Liver (tissue), 8 donors: ENCODE measurements at regions not wholly inside any gene's neighbourhood (a gene's known extent, or its start where the extent isn't known, plus 50 kb on each side); places are given as distances from the start of the nearest gene placed in this dataset.

Source experiments
- DNase-seq: peaks from one replicate; pipeline ENCODE4 v3.0.0-alpha.2; 2017; ENCODE audit warnings: low spot score
- H3K27ac ChIP-seq, 2 donors: one replicate each; pipeline ENCODE4 v1.7.0; 2013; ENCODE audit warnings: inconsistent platforms in 2 of 2, low read length in 2 of 2, control low read depth in 1 of 2, low read depth in 1 of 2, mild to moderate bottlenecking in 1 of 2
- H3K27me3 ChIP-seq, 4 donors: one replicate each; pipeline versions ENCODE4 v1.6.1 to v1.7.0; 2013; ENCODE audit warnings: low read length in 3 of 4, inconsistent platforms in 1 of 4, mild to moderate bottlenecking in 1 of 4, moderate library complexity in 1 of 4; ENCODE audit not compliant: control insufficient read depth in 4 of 4, insufficient read depth in 4 of 4
- H3K36me3 ChIP-seq, 4 donors: one replicate each; pipeline versions ENCODE4 v1.6.1 to v1.7.0; 2013; ENCODE audit warnings: low read length in 3 of 4, mild to moderate bottlenecking in 3 of 4, low read depth in 1 of 4, moderate library complexity in 1 of 4; ENCODE audit not compliant: control insufficient read depth in 4 of 4, insufficient read depth in 3 of 4
- H3K4me1 ChIP-seq, 4 donors: one replicate each; pipeline versions ENCODE4 v1.6.1 to v1.7.0; 2013; ENCODE audit warnings: low read length in 3 of 4, mild to moderate bottlenecking in 3 of 4, moderate library complexity in 1 of 4; ENCODE audit not compliant: control insufficient read depth in 4 of 4, insufficient read depth in 4 of 4
- H3K4me3 ChIP-seq, 3 donors: one replicate each; pipeline versions ENCODE4 v1.6.1 to v1.7.0; 2013; ENCODE audit warnings: low read length in 3 of 3, control low read depth in 1 of 3, low read depth in 1 of 3, mild to moderate bottlenecking in 1 of 3
- H3K9ac ChIP-seq, 2 donors: one replicate each; pipeline ENCODE4 v1.7.0; 2013; ENCODE audit warnings: low read length in 2 of 2, mild to moderate bottlenecking in 2 of 2, moderate library complexity in 2 of 2, control low read depth in 1 of 2, low read depth in 1 of 2
- H3K9me3 ChIP-seq, 4 donors: one replicate each; pipeline versions ENCODE4 v1.6.1 to v1.7.0; 2013; ENCODE audit warnings: low read length in 3 of 4; ENCODE audit not compliant: control insufficient read depth in 4 of 4
- ATF3 ChIP-seq: IDR thresholded peaks from 2 replicates; pipeline ENCODE4 v1.6.1; 2016; ENCODE audit warnings: antibody characterized with exemption
- CTCF ChIP-seq: fragments of 150-350 bp; IDR thresholded peaks from 2 replicates; pipeline ENCODE4 v1.5.1; 2017; ENCODE audit warnings: improper control_type of control experiment, low read depth, low read length; ENCODE audit not compliant: missing input control
- EGR1 ChIP-seq, 2 donors: IDR thresholded peaks; 2 replicates each; pipeline ENCODE4 v1.6.1; 2016 to 2018; ENCODE audit warnings: antibody characterized with exemption in 2 of 2, low read depth in 2 of 2
- FOXA1 ChIP-seq: IDR thresholded peaks from 2 replicates; pipeline ENCODE4 v1.6.1; 2016; ENCODE audit warnings: antibody characterized with exemption
- FOXA2 ChIP-seq: IDR thresholded peaks from 2 replicates; pipeline ENCODE4 v1.6.1; 2016; ENCODE audit warnings: antibody characterized with exemption
- GABPA ChIP-seq, 2 donors: IDR thresholded peaks in 1 of 2; conservative IDR thresholded peaks in 1 of 2; 2 replicates each; pipeline ENCODE4 v1.6.1; 2016; ENCODE audit warnings: antibody characterized with exemption in 2 of 2, mild to moderate bottlenecking in 1 of 2, moderate library complexity in 1 of 2
- HNF4A ChIP-seq, 2 donors: conservative IDR thresholded peaks; 2 replicates each; pipeline ENCODE4 v1.6.1; 2016; ENCODE audit warnings: antibody characterized with exemption in 2 of 2, mild to moderate bottlenecking in 2 of 2
- HNF4G ChIP-seq: IDR thresholded peaks from 2 replicates; pipeline ENCODE4 v1.6.1; 2016; ENCODE audit warnings: antibody characterized with exemption
- JUND ChIP-seq, 2 donors: IDR thresholded peaks; 2 replicates each; pipeline ENCODE4 v1.6.1; 2016; ENCODE audit warnings: antibody characterized with exemption in 2 of 2
- MAX ChIP-seq: IDR thresholded peaks from 2 replicates; pipeline ENCODE4 v1.6.1; 2016; ENCODE audit warnings: antibody characterized with exemption
- NR2F2 ChIP-seq: IDR thresholded peaks from 2 replicates; pipeline ENCODE4 v1.6.1; 2016; ENCODE audit warnings: antibody characterized with exemption
- RAD21 ChIP-seq, 2 donors: IDR thresholded peaks; 2 replicates each; pipeline ENCODE4 v1.6.1; 2016; ENCODE audit warnings: antibody characterized with exemption in 2 of 2, mild to moderate bottlenecking in 2 of 2
- REST ChIP-seq: IDR thresholded peaks from 2 replicates; pipeline ENCODE4 v1.6.1; 2016; ENCODE audit warnings: antibody characterized with exemption, mild to moderate bottlenecking
- SP1 ChIP-seq: IDR thresholded peaks from 2 replicates; pipeline ENCODE4 v1.6.1; 2018; ENCODE audit warnings: antibody characterized with exemption, mild to moderate bottlenecking
- TAF1 ChIP-seq: conservative IDR thresholded peaks from 2 replicates; pipeline ENCODE4 v1.6.1; 2016; ENCODE audit warnings: antibody characterized with exemption, mild to moderate bottlenecking
- YY1 ChIP-seq: IDR thresholded peaks from 2 replicates; pipeline ENCODE4 v1.6.1; 2016; ENCODE audit warnings: antibody characterized with exemption, mild to moderate bottlenecking
- ZBTB33 ChIP-seq: IDR thresholded peaks from 2 replicates; pipeline ENCODE4 v1.6.1; 2016; ENCODE audit warnings: antibody characterized with exemption
- WGBS: extraction: QIAGEN DNeasy Blood & Tissue Kit; methylation state at CpG from one replicate; pipeline ENCODE4 v1.1.7; 2013; 5-methylcytosine and 5-hydroxymethylcytosine counted together
- donor health status: healthy.
- donor health status: healthy.
- donor health status: healthy.
- donor health status: healthy.
- donor health status: healthy.

- 66% methylated on average over 1 of the region's 1 CpG for WGBS
- H3K9me3 ChIP-seq = no peaks in the 10 kb centered on the region
- H3K36me3 ChIP-seq = no peaks in the 10 kb centered on the region
- no peak overlapping the region for H3K9ac ChIP-seq
- H3K27ac ChIP-seq = no peak overlapping the region
- H3K4me3 ChIP-seq = no peak overlapping the region
- no peak for TF ChIP-seq HNF4A (conservative IDR thresholded peaks at IDR 0.05)
- TF ChIP-seq GABPA (IDR thresholded peaks at IDR 0.05 in 1 of 2, conservative IDR thresholded peaks at IDR 0.05 in 1 of 2) = no peak
- TF ChIP-seq CTCF = no peak
- TF ChIP-seq REST = no peak
- TF ChIP-seq MAX = no peak
- no peak for TF ChIP-seq SP1
- TF ChIP-seq HNF4G = no peak
- TF ChIP-seq EGR1 (IDR thresholded peaks at IDR 0.05; ENCODE audit: low read depth in 2 of 2) = no peak
- no peak for TF ChIP-seq FOXA2
- no peak for TF ChIP-seq JUND (IDR thresholded peaks at IDR 0.05)
- TF ChIP-seq FOXA1 = no peak
- TF ChIP-seq RAD21 (IDR thresholded peaks at IDR 0.05) = no peak
- no peak for TF ChIP-seq ATF3
- TF ChIP-seq ZBTB33 = no peak
- no peak for TF ChIP-seq TAF1
- H3K27me3 ChIP-seq = no peaks in the 10 kb centered on the region
- DNase-seq = no peak
- no peaks in the 10 kb centered on the region for H3K4me1 ChIP-seq
Measured at GRCh38 chr4:136124251-136124745, 1408.0 kb downstream of the PCDH18 start.

GRCh38 chr4:136121426-136121825 lies 1410.9 kb downstream of the PCDH18 start:
- DNase-seq = no peak
- H3K9ac ChIP-seq = no peak overlapping the region
- H3K4me3 ChIP-seq = no peak overlapping the region
- H3K27me3 ChIP-seq = no peaks in the 10 kb centered on the region
- no peaks in the 10 kb centered on the region for H3K4me1 ChIP-seq
- no peak overlapping the region for H3K27ac ChIP-seq
- no peaks in the 10 kb centered on the region for H3K9me3 ChIP-seq
- no peaks in the 10 kb centered on the region for H3K36me3 ChIP-seq
- no peak for TF ChIP-seq RAD21 (IDR thresholded peaks at IDR 0.05)
- no peak for TF ChIP-seq REST
- no peak for TF ChIP-seq JUND (IDR thresholded peaks at IDR 0.05)
- no peak for TF ChIP-seq CTCF
- no peak for TF ChIP-seq TAF1
- TF ChIP-seq EGR1 (IDR thresholded peaks at IDR 0.05; ENCODE audit: low read depth in 2 of 2) = no peak
- TF ChIP-seq NR2F2 = no peak
- TF ChIP-seq SP1 = no peak
- no peak for TF ChIP-seq HNF4A (conservative IDR thresholded peaks at IDR 0.05)
- TF ChIP-seq MAX = no peak
- TF ChIP-seq HNF4G = no peak
- no peak for TF ChIP-seq YY1
- TF ChIP-seq GABPA (IDR thresholded peaks at IDR 0.05 in 1 of 2, conservative IDR thresholded peaks at IDR 0.05 in 1 of 2) = no peak
- TF ChIP-seq FOXA1 = no peak
- no peak for TF ChIP-seq FOXA2
